ENCODE measurements at regions not wholly inside any gene's neighbourhood (a gene's known extent, or its start where the extent isn't known, plus 50 kb on each side); places are given as distances from the start of the nearest gene placed in this dataset.

DNA sequence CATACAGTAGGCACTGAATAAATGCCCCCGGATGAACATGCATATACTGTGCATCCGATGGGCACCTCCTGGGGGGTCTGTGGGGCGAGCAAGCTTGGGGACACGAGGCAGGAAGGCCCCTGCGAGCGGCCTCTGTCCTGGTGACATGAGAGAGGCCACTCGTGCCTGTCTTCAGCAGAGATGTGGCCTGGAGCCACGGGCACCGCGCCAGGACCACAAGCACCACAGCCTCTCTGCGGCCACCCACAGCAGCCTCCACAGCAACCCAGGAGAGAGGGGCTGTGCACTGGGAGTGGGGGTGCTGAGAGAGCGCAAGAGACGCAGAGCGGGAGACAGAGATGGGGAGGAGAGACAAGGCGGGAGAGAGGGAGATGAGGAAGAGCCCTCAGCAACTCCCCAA, 118.5 kb downstream of the RFLNA start:
- no peak overlapping the region for H3K4me3 ChIP-seq
- no peaks in the 10 kb centered on the region for H3K27me3 ChIP-seq
- WGBS (ENCODE audit: insufficient coverage, low coverage, low lambda C conversion rate, missing lambda C conversion rate), result 77% methylated on average over 6 of the region's 15 CpGs
- no peaks in the 10 kb centered on the region for H3K36me3 ChIP-seq
- no peak for ATAC-seq
- TF ChIP-seq POLR2A (IDR thresholded peaks at IDR 0.05), result no peak
- no peak for TF ChIP-seq CTCF (IDR thresholded peaks at IDR 0.05)
- H3K4me1 ChIP-seq, result peaks cover 0 to 9% (median 0%) of the 10 kb centered on the region in 4 donors
- no peak for DNase-seq
- intact Hi-C loops (cut with DNase I), result no loop called here
- H3K27ac ChIP-seq, result no peak overlapping the region
- H3K9me3 ChIP-seq, result no peaks in the 10 kb centered on the region

DNA sequence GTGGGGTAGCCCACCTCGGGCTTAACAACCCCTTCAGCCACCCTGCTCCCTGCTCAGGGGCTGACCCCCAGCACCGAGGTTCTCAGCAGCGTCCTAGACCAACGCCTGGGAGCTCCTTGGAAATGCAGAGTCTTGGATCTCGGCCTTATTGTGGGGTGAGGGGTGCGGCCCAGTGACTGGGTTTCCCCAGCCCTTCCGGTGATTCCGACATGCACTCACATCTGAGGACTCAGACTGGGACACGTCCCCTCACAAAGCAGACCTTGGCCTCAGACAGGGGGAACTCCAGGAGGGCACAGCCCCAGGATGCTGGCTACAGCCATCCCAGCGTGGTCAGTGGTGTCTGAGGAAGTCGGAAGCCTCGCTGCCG, 117.7 kb downstream of the RFLNA start:
- 100% methylated on average over 3 of the region's 13 CpGs for WGBS (ENCODE audit: insufficient coverage, low coverage, low lambda C conversion rate, missing lambda C conversion rate)
- Histone ChIP-seq H3K9me3 (no peaks in the 10 kb centered on the region), H3K4me1 (peaks cover 0 to 9% (median 0%) of the 10 kb centered on the region in 4 donors), H3K4me3 (no peak overlapping the region), H3K36me3 (no peaks in the 10 kb centered on the region), H3K27ac (no peak overlapping the region), H3K27me3 (no peaks in the 10 kb centered on the region)
- TF ChIP-seq CTCF (IDR thresholded peaks at IDR 0.05) (no peak), POLR2A (IDR thresholded peaks at IDR 0.05) (no peak)
- DNase-seq (no peak), ATAC-seq (no peak)
- intact Hi-C loops (cut with DNase I), result no loop called here

DNA sequence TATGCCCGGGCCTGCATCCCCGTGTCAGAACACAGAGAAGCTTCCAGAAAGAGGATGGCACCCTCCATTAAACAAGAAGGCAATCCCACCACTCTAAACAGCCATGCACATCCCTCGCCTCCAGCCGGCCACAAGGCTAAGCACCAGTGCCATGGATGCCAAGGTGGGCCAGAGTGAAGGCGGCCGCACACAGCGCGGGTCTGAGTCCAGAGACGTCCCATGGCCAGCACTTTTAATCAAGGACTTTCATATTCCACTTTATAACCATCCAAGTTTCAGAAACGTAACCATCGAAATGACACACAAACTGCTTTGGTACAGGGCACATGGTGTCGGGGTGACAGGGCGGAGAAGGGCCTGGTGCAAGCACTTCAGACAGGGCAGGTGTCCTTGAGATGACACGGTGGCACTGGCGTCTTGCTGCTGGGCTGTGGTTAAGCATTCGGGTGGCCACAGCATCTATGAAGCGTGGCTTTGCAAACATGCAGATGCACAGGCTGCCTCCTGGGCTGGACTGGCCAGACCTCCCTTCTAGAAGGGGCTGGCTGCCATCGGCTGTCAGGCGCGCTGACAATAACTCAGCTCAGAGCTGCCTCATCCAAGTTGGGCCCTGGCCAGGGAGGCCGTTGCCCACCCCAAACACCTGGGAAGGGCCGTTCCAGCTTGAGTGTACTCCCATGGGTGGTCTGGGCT, 117.2 kb downstream of the RFLNA start:
- peaks cover 0 to 9% (median 0%) of the 10 kb centered on the region in 4 donors for H3K4me1 ChIP-seq
- no peak for DNase-seq

GRCh38 chr12:124411281-124411878, 116.5 kb downstream of the RFLNA start:
- DNase-seq, result no peak
- peak in 3 of 4 donors; percentile 7 to 8 (median 8) for ATAC-seq
- no peak overlapping the region for H3K27ac ChIP-seq
- TF ChIP-seq POLR2A (IDR thresholded peaks at IDR 0.05), result no peak
- TF ChIP-seq CTCF (IDR thresholded peaks at IDR 0.05), result no peak
- H3K9me3 ChIP-seq, result no peaks in the 10 kb centered on the region
- 100% methylated on average over 4 of the region's 25 CpGs for WGBS (ENCODE audit: insufficient coverage, low coverage, low lambda C conversion rate, missing lambda C conversion rate)
- no peak overlapping the region for H3K4me3 ChIP-seq
- no peaks in the 10 kb centered on the region for H3K27me3 ChIP-seq
- H3K4me1 ChIP-seq, result peaks cover 0 to 9% (median 0%) of the 10 kb centered on the region in 4 donors
- intact Hi-C loops (cut with DNase I), result no loop called here
- no peaks in the 10 kb centered on the region for H3K36me3 ChIP-seq

More for the DNA sequence above, 117.2 kb downstream of the RFLNA start:
- H3K27me3 ChIP-seq, result no peaks in the 10 kb centered on the region
- H3K4me3 ChIP-seq, result no peak overlapping the region
- TF ChIP-seq POLR2A (IDR thresholded peaks at IDR 0.05) (no peak), CTCF (IDR thresholded peaks at IDR 0.05) (no peak)
- no peak overlapping the region for H3K27ac ChIP-seq
- H3K9me3 ChIP-seq, result no peaks in the 10 kb centered on the region
- 89% methylated on average over 7 of the region's 22 CpGs for WGBS (ENCODE audit: insufficient coverage, low coverage, low lambda C conversion rate, missing lambda C conversion rate)
- H3K36me3 ChIP-seq, result no peaks in the 10 kb centered on the region
- intact Hi-C loops (cut with DNase I), result no loop called here
- ATAC-seq, result no peak

Measured in right lobe of liver (tissue), 6 donors.